Ammon's horn (tissue), 1 donor: ENCODE measurements at regions not wholly inside any gene's neighbourhood (a gene's known extent, or its start where the extent isn't known, plus 50 kb on each side); places are given as distances from the start of the nearest gene placed in this dataset.

Experiments used
- DNase-seq: peaks from one replicate; pipeline ENCODE4 v3.0.0-alpha.2; 2016; ENCODE audit warnings: low spot score

DNA sequence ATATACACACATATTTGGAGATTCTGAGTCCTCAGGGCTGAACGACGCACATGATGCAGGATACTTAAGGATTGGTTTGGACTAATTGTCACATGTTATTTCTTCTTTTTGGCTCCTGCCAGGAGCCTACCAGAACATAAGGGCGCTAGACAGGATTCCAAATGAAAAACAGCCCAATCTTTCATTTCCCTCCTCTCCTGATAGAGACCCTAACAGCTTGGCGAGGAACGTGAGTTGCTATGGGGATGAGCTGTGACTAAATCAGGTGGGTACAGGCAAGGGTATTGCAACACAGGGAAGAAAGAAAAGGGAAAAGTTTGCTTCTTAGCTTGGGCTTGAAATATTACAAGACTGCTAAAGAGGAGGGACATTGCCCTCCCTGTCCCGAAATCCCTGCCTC lies 109.9 kb downstream of the AIPL1 start:
- DNase-seq, result no peak

DNA sequence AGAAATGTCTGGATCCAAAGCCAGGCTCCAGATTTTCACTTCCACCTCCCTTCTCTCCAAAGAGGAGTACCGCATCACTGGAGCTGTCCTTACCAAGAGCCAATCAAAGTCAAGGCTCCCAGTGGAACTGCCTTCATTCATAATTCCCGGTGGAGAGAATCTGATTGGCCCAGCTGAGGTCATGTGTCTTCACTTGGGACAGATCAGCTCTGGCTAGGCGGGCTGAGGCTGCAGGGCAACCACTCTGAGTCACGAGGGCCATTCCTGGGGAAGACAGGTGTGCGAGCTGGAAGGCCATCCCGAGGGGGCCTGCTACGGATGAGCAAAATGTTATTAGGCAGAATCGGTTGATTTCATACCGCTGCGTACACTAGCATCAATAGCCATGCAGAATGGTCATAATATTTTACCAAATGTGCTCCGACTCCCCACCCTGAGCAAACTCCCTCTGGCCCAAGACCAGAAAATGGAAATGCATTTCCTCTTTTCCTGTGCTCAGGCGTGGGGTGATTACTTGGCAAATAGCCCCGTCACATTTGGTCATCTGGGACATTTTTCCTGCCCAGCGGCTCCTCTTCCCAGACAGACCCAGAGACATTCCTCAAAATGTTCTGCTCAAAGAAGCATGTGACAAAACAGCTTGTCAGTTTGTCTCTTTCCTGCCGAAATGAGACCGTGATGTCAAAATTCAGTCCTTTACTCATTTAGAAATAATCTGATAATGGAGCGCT lies 111.1 kb downstream of the AIPL1 start:
- no peak for DNase-seq

DNA sequence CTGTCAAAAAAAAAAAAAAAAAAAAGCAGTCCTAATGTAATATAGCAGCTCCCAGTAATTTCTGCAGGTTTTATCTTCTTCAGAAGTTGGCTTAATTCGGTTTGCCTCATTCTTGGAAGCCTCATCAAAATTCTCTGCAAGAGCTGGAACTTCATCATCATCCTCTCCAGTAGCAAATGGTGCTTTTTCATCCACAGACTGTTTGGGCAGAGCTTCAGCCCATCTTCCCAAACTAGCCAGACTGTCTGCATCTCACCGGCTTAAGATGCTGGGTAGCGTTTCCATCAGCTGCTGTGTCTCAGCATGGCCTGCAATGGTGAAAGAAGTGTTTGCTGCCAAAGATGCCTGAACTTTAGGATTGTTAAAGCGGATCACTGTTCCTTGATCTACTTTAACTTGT lies 112.6 kb downstream of the AIPL1 start:
- no peak for DNase-seq

DNA sequence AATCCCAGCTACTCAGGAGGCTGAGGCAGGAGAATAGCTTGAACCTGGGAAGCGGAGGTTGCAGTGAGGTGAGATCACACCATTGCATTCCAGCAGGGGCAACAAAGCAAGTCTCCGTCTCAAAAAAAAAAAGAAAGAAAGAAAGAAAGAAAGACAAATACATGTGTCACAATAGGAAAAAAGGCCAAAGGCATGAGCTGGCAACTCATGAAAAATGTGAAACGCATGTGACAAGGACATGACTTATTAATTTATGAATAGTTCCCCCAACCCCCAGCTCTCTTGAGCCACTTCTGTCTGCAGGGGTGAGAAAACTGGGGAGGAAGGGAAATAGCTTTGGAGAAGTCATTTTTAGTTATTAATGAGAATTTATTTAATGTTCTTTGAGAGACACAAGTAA lies 120.6 kb downstream of the AIPL1 start:
- DNase-seq, result no peak

DNA sequence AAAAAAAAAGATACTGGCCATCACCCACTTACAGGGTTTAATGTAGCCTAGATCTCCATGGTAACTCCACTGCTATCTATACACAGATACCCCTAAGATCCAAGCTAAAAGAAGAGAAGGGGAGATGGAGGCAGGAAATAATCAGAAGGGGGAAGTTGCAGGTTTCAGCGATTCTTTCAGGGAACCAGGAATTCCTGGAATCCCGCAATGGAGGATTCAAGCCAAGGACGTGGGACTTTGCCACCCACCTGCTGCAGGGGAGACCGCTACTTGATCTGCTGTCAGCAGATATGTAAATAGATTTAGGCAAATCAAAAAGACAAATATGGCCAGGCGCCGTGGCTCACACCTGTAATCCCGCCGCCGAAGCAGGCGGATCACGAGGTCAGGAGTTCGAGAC lies 121.1 kb downstream of the AIPL1 start:
- DNase-seq, result no peak

DNA sequence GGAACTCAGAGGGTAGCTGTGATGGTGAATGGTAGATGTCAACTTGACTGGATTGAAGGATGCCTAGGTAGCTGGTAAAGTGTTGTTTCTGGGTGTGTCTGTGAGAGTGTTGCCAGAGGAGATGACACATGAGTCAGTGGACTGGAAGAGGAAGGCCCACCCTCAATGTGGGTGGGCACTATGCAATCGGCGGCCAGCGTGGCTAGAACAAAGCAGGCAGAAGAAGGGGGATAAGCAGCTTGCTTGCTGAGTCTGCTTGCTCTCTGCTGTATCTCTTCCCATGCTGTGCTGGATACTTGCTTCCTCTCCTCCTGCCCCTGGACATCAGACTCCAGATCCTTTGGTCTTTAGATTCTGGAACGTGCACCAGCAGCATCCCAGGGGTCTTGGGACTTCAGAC lies 128.1 kb downstream of the AIPL1 start:
- DNase-seq, result no peak

DNA sequence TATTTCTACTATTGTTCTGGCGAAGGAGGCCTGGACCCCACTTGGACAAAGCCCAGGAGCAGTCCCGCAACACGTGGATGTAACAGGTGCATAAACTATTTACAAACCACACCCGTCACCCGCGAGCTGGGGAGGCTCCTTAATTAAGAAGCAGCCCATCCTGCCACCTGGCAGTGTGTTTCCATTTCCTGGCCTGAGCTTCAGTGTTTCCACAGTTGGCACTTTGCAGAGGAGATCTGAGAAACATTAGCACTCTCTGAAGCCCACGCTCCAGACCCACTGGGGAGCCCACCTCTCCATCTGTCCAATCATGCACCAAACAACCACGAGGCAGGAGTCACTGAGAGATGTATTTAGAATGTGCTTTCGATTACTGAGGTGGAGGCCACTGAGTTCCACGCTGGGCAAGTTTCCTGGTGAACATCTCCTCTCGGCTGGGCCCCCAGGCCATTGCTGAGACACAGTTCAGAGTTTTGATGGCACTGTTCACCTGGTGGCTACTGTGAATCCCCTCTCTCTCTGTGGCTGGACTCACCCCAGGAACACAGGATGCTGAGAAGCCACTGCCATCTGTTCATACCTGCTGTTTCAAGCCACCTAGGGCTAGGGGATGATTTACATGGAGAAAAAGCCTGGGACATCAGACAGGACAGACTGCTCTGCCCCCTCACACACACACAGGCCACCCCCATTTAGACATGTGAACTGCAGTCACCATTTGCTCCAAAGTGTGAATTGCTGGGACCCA lies 129.1 kb downstream of the AIPL1 start:
- peak; percentile 15 for DNase-seq

DNA sequence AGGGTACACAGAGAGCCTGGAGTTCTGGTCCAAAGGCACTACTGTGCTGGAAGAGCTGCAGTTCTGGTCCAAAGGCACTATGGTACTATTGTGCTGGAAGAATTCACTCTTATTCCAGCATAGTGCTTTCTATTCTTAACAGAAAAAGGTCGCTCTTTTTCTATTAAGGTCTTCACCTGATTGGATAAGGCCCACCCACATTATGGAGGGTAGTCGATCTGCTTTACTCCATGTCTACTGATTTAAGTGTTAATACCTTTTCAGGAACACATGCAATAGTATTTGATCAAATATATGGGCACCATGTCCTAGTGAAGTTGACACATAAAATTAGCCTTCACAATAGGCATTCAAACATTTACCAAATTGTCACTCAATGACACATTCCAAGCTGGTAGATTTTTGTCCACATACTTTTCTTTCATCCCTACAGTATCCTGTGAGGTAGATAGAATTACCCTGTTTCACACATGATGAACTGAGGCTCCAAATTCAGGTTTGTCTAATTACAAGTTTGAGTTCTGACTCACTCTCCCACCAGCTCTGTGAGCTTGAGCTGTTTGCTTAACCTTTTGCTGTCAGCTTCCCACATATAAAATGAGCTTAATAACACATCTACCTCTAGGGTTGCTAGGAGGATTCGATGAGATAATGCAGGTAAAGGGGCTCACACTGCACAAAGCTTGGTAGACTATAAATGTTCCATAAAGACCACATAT lies 129.9 kb downstream of the AIPL1 start:
- no peak for DNase-seq

DNA sequence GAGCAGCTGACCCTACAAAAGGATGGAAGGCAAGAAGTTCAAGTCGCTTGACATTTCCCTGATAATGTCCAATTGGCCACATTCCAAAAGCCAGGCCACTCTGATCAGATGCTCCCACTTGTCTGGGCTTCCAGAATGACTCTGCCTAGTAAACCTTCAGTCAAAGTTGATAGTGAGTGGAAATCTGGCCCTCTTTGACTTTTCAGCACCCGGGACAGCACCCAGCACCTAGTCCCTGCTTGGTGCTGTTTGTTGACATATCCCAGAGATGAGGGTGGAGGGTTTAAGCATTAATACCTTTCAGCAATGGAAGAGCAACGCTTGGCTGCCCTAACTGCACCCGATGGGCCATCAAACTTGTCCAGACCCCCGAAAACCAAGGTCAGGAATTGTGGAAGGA lies 131.3 kb downstream of the AIPL1 start:
- DNase-seq, result no peak

DNA sequence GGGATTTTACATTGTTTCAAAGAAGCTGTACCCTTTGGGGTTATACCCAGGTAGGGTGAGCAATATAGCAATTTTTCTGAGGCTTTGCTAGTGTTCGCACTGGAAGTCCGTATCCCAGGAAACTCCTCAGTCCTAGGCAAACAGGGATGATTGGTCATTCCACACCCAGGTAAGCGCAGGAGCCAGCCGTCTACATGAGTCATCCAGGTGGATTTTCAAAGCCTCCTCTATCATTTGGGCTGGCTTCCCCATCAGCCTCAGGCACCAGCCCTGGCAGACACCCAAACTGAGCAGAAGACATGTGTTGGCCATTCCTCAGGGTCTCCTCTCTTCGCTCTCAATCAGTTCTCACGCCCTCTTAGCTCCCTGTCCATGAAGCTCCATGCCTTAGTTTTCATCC lies 135.6 kb downstream of the AIPL1 start:
- no peak for DNase-seq

DNA sequence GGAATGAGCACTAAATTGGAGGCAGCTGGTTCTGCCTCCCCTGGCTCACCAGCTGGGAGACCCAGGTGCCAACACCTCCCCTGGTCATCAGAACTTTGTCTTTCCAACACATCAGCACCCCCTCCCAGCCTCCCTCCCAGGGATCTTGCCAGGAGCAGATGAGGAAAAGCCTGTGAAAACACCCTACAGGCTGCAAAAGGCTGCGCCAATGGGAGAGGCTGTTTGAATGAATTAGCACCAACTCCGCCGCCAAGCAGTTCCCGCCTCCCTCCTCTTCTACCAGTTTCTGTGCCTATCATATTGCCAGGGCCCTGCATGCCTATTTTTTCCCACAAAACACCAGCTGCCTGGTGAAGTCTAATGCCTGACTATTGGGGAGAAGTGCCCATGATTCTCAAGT lies 137.0 kb downstream of the AIPL1 start:
- peak; percentile 56 for DNase-seq

DNA sequence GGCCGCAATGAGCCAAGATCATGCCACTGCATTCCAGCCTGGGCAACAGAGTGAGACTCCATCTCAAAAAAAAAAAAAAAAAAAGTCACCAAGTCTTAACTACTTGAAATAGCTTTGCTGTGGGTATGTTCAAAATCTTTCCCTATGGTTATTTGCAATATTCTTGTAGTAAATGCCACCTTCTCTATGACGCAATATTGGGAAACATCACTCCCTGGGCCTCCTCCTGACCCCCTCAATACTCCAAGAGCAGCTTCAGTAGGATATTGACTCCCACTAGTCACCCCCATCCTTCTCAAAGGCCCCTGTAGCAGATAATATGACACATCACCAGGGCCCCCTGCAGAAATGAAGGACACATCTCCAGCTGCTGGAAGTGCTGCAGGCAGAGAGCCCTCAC lies 137.8 kb downstream of the AIPL1 start:
- DNase-seq, result no peak

DNA sequence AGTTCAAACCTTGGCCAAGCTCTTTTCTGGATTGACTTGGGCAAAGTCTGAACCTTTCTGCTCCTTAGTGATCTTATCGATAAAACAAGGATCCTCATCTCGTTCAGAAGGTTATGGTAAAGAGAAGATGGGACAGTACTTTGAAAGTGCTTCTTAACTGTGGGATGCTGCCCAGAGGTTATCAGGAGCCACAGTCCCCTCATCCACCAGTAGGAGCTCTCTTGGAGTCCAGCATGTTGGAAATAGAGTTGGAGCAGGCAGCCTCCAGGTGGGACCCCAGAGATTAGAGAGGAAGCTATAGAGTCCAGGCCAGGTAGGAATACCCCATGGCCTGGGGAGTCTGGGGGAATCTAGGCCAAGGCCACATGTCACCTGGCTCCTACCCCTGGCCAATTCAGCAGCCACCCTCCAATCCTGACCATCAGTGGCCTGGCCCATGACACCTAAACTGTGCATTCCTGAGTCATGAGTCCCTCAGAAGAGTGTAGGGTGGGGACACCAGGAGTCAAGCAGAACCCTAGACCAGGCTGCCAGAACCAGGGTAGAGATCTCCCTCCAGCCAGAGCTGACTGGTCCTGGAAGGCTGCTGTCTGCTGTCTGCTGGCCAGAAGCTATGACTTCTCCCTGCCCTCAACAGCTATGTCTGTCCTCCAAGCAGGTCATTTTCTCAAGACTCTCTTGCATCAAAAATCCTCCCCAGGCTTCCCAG lies 144.3 kb downstream of the AIPL1 start:
- DNase-seq, result no peak

DNA sequence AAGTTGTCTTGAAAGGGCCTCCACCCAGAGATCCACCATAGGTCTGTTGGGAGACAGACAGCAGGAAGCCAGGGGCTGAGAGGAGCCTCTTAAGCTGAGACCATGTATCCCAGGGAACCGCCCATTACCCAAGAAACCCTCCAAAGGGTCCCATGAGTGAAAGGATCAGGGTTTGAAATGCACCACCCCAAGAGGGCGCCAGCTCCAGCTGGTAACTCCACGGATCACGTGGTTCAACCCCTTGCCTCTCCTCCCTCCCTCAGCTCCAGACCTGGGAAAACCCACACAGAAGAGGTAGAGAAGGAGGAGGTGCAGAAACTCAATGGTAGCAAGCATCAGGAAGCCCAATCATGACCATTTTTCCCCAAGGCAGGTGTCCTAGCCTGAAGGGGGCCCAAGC lies 148.7 kb downstream of the AIPL1 start:
- DNase-seq, result no peak

DNA sequence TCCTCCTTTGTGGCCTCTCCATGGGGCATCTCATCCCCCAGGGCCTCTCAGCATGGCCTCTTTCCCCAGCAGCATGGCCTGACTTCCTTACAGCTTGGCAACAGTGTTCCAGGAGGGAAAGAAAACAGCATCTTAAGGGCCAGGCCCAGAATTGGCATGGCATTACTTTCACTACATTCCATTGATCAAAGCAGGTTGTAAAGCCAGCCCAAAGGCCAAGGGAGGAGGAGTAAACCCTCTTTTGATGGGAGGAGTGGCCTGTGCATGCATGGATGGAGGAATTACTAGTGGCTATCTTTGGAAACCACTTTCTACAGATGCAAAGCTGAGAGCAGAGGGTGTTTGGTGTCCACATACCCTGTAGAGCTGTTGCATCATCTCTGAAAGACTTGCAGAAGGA lies 149.4 kb downstream of the AIPL1 start:
- no peak for DNase-seq

DNA sequence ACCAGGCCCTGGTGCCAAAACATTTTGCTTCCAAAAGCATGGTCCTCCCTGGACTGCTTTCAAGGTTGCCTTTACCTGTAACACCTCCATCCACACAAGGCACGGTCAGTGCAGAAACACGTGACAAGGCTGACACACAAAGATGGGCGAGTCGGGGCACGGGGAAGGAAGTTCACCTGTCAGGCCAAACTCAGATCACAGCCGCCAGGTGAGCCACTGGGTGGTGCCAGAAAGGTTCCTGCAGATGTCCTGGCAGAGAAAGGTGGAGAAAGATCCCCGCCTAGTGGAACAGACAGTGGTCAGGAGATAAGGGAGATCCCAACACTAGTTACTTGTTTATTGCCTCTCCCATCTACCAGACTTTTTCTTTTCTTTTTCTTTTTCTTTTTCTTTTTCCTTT lies 155.3 kb downstream of the AIPL1 start:
- no peak for DNase-seq

DNA sequence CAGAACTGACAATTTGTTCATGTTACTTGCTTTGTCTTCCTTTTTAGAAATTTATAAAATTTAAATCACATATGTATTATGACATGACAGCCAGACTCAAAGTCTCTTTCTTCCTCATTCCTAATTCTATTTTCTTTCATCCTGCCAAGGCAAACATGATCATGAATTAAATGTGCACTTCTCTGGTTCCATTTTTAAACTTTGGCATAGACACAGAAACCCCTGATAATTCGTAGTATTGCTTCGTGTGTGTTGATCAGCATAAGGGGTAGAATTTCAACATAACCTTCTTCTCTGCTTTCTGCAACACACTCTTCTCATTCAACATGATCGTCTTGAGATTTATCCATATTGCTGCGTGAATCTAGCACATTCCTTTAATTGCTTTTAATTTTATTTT lies 156.5 kb downstream of the AIPL1 start:
- no peak for DNase-seq

DNA sequence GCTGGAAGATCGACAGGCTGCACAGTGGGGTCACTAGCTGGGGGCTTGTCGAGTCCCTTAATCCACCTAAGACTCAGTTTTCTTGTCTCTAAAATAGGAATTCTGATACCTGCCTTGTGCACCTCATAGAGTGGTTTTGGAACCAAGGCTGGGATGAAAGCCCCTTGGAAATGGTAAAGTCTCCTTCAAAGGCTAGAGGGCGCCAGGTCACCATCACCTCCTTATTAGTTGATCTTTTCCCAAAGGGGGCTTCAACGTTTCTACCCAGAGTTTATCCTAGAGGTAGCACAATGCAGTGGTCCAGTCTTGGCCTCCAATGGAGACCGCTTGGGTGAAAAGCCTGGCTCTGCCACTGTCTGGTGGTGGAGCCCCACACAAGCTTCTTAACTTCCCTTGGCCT lies 158.2 kb downstream of the AIPL1 start:
- no peak for DNase-seq

DNA sequence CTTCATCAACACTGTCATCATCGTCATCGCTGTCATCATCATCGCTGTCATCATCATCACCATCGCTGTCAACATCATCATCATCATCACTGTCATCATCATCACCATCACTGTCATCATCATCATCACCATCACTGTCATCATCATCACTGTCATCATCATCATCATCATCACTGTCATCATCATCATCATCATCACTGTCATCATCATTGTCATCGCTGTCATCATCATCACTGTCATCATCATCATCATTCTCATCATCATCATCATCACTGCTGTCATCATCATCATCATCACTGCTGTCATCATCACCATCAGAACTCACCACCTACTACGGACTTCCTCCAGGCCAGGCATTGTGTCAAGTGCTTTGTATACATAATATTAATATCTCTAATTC lies 160.6 kb downstream of the AIPL1 start:
- no peak for DNase-seq

DNA sequence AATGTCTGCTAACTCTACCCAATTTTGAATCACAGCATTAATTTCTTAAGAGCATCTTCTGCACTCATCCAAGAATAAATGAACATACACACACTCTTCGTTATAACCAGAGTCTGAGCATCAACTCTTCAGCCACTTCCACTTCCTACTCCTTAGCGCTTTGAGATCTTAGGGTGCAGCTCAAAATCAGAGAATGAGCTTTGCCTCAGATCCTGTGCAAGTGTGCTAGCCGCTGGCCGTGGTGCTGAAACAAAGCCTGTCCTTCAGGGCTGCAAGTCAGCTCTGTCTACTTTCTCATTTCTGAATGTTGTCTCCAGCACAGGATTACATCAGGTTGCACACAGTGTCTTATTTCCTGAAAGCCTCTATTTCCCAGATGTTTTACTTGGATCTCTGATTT lies 165.4 kb downstream of the AIPL1 start:
- no peak for DNase-seq

DNA sequence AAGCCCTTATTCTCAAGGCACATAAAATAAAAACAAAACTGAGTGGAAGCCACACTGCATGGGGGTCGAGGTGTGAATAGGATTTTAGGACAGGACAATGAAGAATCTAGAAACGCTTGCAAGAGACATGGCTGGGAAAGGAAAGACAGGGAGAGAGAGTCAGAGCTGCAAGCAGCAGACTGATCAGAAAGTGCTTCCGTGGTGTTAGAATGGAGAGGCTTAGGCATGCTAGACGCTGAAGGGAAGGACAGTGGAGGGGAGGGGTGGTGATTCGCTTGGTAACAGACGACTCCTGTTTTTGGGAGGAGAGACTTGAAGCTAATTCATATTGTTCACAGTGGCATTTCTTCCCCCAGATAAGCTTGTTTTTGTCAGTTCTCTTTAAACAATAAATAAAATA lies 173.5 kb downstream of the AIPL1 start:
- no peak for DNase-seq

DNA sequence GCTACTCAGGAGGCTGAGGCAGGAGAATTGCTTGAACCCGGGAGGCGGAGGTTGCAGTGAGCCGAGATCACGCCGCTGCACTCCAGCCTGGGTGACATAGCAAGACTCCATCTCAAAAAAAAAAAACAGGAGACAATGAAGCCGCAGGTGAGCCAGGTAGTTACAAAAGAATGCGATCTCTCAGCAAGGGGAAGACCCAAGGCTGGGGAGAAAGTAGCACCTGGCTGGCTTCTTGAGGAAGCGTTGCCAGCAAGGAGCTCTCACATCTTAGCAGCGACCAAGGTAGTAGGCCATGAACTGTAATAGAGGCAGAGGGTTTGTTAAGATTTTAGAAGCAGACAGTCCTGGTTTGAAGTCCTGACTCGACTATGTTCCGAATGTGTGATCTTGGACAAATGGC lies 175.0 kb downstream of the AIPL1 start:
- no peak for DNase-seq

DNA sequence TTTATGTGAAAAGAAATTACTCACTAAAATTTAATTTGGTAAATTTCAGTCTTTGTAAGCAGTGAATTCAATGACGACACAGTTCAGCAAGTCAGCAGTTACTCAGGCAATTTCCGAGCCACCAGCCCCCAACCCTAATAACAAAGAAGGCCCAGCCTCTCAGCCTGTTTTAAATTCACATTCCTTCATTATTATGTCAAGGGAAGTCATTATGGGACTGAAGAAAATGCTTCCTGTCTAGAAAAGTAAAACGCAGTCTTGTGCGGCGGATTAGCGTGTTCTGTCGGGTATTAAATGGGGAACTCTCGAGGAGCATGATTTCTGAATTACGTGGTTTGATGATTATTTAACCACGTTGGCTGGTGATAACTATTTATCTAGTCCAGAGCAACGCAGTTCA lies 177.6 kb downstream of the AIPL1 start:
- no peak for DNase-seq
